ENCODE measurements at regions not wholly inside any gene's neighbourhood (a gene's known extent, or its start where the extent isn't known, plus 50 kb on each side); places are given as distances from the start of the nearest gene placed in this dataset.

DNA sequence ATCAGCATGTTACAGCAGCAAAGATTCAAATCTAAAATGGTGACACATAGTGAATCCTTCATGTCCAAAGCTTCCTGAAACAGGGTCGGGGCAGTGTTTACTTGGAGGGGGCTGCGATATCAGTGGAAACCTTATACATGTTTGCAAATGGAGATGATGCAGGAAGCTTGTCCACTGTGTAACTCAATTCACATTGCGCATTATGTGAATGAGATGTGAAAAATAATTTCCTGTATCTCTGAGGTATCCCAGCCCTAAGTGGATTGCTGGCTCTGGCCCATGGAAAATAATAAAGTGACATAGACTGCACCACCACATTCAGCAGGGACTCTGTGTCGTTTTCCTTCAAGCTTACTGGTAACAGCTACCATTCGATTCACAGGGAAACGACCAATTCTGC is 505.5 kb downstream of the GALR1 start:
- no peak for DNase-seq (ENCODE audit: low spot score)

DNA sequence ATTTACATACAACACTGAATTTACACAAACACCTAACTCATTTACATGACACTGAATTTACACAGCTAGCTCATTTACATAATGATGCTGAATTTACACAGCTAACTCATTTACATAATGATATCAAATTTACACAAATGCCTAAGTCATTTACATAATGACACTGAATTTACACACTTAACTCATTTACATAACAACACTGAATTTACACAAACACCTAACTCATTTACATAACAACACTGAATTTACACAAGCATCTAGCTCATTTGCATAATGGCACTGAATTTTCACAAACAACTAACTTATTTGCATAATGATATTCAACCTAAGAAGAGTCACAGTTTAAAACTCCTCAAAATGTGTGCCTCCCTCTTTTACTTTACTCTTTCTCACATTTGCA is 511.7 kb downstream of the GALR1 start:
- DNase-seq (ENCODE audit: low spot score), result no peak

DNA sequence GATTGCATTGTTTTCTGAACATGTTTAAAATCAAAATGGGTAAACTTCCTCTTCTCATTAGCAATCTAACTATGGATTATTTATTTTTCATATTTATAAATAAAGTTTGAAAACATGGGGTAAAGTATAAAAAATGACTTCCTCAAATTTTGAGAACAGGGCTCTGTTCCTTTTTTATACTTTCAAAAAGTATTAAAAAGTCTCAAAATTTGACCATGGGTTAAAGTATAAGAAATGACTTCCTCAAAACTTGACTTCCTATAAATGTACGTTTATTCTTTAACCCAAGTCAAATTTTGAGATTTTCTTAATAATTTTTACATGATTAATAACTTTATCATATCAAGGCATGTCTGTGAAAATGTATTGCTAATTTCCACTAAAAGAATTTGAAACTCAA is 512.4 kb downstream of the GALR1 start:
- DNase-seq (ENCODE audit: low spot score), result no peak

DNA sequence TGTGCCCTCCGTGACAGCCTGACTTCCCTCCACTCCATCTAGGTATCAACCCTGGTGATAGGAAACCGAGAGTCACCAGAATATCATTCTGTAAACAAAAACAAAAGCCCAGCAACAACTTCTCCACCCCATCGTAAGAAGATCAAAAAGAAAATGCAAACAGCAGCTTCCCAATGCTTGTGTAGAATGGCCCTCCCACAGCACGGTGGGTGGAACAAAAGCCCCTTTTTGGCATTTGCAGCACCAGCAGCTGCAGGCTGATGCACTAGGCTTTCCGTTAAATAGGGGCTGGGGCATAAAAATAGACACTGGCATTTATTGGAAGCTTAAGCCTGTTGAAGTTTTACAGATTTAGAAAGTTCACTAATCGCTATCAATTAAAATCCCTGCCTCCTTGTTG is 513.0 kb downstream of the GALR1 start:
- no peak for DNase-seq (ENCODE audit: low spot score)

DNA sequence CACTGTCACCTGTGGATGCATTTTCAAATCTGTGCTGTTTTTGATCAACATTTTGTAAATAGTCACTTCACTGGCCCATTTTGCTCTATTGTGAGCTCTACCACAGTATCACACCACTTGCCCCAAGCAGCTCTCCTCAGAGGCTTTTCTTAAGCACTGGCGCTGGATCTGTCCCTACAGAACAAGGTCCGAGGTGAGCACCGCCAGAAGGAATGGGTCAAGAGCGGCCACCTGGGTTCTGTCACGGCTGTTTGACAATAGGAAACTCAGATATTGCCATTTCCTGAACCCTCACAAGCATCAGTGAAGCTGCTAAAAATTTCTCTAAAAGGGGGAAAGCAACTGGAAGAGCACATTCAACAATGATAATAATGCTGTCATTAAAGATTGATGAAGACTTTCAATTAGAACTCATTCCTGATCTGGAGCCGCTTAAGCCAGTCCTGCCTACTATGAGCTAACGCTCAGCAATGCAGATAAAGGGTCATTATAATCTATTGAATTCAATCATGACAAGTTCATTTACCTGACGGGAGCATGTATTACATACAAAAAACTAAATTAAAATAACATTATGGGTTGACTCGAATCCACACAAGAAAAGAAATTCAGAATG is 514.0 kb downstream of the GALR1 start:
- DNase-seq (ENCODE audit: low spot score), result no peak

DNA sequence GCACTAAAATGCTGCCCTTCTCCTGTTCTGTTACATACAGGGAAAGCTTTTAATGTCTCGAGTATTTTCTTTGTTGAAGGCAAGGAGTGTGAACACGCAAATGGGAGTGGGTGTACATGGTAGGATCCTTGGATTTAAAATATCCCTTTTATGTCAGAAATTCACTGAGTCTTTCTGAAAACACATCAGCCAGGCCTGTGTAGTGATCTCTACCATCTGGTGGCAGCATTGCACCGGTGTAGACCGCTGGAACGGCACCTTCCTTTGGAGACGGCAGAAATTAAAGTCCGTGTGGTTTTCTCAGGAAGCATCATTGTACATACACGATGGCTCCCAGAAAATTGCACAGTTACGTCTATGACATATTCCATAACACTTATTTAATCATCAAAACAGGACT is 515.8 kb downstream of the GALR1 start:
- peak; percentile 13 for DNase-seq (ENCODE audit: low spot score)

DNA sequence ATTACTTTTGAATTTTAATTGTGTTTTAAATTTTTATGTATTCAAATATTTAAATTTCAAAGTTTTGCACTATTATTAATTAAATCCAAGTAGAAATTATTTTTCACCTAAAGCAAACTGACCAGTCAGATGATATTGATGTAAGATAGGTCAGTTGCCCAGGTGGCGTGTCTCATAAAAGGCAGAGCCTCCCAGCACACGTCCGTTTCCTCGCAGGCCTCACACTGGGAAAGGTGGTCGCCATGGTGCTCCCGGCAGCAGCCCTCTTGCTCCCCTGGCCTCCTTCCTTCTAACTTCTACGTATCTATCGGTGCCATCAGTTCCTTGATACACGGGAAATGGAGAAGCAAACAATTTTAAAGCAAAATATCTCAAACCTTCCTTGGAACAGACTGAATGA is 516.8 kb downstream of the GALR1 start:
- DNase-seq (ENCODE audit: low spot score), result no peak

DNA sequence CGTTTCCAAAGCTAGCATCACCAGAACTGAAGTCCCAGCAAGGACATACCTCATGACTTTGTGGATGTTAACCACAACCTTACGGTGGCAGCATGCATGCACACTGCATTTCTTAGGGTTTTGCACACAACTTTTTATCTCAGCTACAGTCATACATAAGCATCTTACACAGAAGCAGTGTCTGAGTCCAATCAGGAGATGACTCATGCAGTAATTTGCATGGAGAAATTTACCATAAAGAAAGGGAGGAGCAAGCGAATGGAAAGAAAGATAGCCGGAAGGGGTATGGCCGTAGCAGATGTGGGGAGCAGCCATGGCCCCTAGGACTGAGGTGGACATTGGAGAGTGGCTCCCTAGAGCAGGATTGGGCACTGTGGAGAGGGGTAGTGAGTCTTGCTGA is 522.5 kb downstream of the GALR1 start:
- peak; percentile 6 for DNase-seq (ENCODE audit: low spot score)

DNA sequence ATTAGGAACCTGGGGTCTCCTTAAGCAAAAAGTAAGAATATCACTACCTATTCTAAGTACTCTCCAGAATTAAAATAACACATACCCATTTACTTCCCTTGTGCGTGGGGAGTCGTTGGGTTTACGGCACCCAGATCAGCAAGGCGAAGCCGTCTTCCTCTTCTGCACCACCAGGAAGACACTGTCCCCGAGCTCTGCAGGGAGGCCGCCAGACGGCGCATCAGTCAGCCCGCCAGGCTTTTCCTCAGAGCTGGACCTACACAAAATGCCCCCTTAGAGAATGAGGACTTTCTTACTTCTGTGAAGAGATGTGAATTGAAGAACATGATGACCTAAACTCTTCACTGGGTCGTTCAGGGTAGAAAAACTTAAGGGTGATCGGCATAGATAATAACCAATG is 526.5 kb downstream of the GALR1 start:
- DNase-seq (ENCODE audit: low spot score), result no peak

DNA sequence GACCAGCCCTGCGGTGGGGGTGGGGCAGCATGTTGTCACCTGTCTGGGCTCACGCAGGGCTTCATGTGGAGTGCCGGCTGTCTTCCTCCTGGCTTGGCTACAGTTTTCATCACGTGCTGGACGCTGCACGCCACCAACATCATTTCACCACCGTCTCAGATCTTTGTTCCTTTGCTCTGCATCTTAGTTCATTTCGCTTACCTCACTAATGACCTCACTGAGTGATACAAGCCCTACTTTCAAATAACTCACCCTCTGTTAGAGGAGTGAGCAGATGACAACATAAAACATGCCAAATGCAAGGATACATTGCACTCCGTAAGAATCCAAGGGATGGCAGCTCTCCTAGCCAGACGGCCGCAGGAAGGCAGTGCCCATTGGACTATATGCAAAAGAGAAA is 527.5 kb downstream of the GALR1 start:
- no peak for DNase-seq (ENCODE audit: low spot score)

DNA sequence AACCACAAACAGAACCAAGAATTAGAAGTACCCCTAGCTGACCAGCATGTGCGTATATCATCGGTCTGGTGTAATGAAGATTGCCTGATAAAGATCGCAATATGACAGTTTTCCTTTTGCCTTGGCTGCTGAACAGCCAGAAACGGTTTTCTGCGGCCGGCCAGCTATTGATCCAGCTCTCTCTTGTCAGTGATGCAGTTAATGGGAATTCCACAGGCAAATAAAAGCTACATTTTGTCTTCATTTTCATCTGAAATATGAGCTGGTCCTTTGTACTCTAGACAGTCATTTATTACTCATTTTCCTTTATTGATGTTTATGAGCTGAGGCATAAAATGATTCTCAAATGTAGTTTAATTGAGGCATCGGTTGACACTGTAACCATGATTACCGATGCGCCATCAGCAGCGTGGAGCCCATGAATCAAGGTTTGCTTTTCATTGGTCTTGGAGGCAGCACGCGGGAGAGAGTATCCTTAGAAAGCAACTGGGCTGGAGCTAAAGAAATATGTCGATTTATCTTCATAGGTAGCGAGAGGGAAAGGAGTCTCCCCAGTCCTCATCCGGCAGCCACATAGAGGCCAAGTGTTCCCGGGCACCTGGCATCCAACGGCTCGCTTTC is 535.2 kb downstream of the GALR1 start:
- no peak for DNase-seq (ENCODE audit: low spot score)

DNA sequence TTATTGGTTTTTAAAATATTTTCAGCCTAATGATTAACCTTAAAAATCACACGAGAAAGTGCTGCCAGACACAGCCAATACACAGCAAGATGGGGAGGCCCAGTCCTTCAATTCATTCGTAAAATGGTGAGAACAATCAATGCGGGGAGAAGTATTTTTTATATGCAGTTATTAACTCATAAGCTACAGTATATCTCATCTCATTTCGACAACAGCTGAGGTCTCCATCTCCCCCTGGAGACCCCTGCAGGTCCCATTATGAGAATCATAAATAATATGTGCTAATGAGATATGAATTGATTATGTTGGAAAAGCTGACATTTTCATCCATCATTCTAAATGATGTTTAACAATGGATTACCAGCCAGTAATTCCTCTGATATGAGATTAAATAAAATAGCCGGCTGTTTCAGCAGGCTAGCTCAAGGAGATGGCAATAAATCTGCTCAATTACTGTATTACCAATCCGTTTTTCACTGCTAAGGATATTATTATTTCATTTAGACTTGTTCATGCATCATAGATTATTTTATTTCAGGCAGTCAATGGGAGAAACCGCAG is 535.8 kb downstream of the GALR1 start:
- DNase-seq (ENCODE audit: low spot score), result no peak

DNA sequence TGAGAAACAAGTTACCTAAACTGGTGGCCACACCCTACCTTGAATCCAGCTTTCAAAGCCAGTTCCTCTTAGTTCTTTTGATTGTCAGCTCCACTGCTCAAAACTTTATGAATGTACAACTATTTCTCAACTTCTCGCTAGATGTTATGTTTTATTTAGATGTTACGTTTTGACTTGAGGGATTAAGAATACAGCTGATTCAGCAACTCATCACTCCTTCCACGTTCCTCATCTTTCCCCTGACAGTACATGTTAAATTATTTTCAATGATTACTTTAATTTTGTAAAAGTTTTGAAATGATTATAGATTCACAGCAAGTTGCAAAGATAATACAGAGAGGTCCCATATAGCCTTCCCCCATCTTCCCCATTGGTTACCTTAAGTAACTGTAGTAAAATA is 553.4 kb downstream of the GALR1 start:
- no peak for DNase-seq (ENCODE audit: low spot score)

DNA sequence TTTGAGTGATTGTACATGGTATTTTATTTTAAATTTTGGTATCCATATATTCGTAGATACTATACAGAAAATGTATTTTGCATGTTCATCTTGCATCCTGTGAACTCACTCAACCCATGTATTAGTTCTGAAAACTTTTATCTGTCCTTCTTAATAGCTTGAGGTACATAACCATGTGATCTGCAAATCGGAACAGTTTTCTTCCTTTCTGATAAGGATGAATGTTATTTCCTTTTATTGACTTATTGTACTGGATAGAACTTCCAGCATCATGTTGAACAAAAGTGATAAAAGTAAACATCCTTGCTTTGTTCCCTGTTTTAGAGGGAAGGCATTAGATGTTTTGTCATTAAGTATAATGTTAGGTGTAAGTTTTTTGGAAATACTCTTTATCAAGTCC is 554.7 kb downstream of the GALR1 start:
- DNase-seq (ENCODE audit: low spot score), result no peak

DNA sequence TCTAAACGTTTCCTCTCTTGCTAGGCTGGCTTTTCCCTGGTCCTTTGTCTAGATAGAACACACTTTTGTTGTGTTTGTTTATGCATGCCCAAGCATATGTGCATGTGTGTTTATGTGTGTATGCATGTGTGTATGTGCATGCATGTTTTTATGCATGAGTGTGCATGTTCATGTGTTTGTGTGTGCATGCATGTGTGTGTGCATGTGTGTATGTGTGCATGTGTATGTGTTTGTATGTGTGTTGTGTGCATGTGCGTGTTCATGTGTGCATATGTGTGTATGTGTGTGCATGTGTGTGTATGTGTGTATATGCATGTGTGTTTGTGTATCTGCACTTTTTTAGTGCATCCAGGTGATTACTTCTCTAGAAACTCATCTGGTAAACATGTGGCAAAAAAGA is 558.0 kb downstream of the GALR1 start:
- DNase-seq (ENCODE audit: low spot score), result no peak

DNA sequence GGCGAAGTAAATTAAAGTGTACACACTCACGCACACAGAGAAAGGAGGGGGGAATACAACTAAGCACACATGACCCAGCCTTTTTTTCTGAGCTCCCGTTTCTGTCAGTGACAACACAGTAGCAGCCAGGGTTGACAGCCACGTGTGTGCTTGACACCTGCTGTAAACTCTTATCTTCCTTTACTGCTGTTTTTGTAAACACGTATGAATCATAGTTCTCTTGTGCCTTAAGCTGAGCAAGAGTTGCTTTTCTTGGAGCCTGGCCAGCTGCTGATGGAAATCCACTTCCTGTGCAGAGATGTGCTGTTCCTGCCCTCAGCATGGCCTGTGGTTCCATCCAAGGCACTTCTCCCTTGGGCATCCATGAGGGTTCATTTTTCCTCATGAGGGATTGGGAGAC is 561.9 kb downstream of the GALR1 start:
- no peak for DNase-seq (ENCODE audit: low spot score)

DNA sequence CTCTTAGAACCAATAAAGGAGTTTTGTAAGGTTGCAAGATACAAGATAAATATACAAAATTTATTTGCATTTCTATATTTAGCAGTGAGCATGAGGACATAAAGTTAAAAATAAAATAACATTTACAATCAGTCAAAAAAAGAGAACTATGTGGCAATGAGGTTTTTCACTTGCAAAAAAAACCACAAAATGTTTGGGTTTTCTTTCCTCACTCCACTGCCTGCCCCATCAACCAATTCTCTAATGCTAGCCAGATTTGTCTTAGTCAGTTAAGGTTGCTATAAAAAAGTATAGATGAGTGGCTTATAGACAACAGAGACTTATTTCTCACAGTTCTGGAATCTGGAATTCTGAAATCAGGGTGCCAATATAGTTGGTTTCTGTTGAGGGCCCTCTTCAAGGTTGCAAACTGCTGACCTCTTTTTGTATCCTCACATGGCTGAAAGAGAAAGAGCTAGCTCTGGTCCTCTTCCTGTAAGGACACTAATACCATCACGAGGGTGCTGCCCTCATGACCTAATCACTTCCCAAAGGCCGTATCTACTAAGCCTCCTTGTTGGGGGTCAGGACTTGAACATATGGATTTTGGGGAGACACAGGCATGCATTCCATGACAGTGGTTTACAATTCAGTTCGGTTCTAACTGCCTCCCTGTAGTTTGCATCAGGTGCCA is 566.2 kb downstream of the GALR1 start:
- no peak for DNase-seq (ENCODE audit: low spot score)

DNA sequence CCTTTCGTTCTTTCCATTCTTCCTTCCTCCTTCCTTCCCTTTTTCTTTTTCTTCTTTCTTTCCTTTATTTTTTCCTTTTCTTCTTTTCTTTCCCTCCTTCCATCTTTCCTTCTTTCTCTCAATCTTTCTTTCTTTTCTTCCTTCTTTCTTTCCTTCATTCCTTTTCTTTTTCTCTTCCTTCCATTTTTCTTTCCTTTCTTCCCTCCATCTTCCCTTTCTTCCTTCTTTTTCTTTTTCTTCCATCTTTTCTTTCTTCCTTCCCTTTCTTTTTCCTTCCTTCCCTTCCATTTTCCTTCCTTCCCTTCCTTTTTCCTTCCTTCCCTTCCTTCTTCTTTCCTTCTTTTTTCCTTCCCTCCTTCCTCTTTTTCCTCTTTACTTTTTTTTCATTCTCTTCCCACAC is 568.7 kb downstream of the GALR1 start:
- DNase-seq (ENCODE audit: low spot score), result no peak

DNA sequence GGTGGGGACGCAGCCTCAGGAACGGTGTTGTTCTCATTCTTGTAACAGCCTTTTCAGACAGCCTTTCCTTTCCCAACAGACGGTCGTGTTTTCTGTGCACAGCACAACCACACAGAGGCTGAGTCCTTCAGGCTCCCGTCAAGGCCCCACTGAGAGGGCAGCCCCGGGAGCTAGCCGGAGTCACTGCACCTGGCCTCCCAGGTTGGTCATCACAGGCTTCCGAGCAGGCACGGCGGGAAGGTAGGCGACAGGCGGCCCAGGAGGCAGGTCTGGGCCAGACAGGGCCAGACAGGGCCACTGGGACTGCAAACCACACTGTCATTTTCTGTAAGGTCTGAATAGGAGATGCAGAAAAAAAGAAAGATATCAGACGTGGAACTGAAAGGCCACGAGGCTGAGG is 570.8 kb downstream of the GALR1 start:
- DNase-seq (ENCODE audit: low spot score), result no peak

DNA sequence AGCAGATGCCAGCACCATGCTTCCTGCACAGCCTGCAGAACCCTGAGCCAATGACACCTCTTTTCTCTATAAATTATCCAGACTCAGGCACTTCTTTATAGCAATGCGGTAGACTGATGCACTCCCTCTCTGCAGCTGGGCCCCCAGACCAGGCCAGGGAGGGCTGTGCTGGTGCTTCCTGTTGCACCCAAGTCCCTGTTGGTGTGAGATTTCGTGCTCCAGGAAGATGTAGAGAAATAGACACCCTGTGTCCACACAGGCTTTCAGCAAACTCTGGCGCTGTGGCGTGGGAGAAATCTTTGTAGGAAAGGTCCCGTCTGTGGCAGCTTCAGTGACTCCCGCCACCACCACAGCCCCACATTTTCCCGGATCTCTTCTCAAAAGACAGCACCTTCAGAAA is 572.2 kb downstream of the GALR1 start:
- DNase-seq (ENCODE audit: low spot score), result no peak

DNA sequence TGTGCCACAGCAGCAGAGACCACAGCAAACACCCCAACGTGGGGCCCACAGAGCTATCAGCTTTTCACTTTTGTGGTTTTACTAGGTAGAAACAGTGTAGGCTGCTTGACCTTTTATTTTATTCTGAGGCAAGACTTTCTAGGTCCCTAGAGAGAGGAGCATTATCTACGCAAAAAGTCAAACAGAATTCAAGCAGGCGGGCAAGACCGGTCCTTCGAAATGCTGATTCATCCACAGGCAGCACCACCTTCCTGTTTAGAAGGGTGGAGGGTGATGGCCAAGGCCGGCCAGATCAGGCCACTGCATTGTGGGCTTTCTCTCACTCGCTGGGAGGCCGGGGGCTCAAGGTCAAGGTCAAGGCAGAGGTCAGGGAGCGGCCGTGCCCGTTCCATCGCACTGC is 573.0 kb downstream of the GALR1 start:
- DNase-seq (ENCODE audit: low spot score), result no peak

DNA sequence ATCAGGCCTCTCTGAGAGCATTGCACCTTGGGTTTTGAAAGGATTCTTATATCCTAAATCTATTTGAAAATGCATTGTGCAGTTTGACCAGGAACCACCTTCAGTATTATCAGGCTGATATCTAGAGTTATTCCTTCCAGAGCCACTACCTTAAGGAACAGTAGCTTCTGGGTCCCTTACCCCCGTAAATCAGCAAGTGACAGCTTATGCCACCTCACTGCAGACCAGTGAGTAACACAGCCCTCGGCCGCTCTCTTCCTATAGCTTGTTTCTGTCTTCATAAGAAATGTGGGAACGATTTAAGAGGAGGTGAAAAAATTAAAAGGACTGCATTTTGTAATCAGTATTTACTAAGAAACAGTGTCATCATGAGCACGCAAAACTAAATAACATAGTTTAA is 584.2 kb downstream of the GALR1 start:
- DNase-seq (ENCODE audit: low spot score), result no peak

DNA sequence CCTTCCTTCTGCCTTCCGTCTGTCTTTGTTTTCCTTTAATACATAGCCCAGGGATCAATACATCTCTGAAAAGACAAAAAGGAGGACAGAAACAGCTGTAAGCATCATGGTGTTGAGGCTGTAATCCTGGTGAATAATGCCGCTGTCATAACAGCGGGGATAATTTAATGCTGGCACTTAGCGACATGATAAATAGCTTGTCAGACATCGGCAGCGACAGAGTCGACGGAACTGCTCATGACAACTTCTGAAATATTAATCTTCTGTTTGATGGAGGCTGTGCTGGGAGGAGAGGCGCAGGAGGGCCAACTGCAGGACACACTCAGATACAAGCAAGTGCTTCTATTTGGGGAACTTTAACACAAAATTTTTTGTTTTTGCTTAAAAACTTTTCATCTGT is 602.2 kb downstream of the GALR1 start:
- DNase-seq (ENCODE audit: low spot score), result no peak

DNA sequence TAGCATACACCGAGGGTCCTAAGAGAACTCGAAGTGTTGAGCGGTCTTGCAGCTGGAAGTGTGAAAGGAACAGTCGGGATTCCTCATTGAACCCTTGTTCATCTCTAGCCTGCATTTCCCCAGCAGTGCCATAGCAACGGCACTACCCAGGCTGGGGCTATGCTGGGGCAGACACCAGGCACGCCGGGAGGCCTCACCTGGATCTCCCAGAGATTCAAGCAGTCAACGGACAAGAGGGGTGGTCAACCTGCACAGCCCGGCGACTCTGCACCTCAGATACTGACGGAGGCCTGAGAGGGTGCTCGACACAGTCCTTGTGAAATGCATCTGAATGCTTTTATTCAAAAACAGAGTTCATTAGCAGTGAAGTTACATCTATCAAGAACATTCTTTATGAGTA is 604.2 kb downstream of the GALR1 start:
- DNase-seq (ENCODE audit: low spot score), result no peak

All from COLO829 (cell line).